GM20431 (cell line): ENCODE measurements at regions not wholly inside any gene's neighbourhood (a gene's known extent, or its start where the extent isn't known, plus 50 kb on each side); places are given as distances from the start of the nearest gene placed in this dataset.

Experiments
- in situ Hi-C: fragments of 300-500 bp; cut with MseI, MboI; formaldehyde crosslinking; loops from one replicate; pipeline ENCODE4 v1.15.0; 2020; ENCODE audit warnings: low sequenced_read_pairs; ENCODE audit not compliant: unreplicated experiment

DNA sequence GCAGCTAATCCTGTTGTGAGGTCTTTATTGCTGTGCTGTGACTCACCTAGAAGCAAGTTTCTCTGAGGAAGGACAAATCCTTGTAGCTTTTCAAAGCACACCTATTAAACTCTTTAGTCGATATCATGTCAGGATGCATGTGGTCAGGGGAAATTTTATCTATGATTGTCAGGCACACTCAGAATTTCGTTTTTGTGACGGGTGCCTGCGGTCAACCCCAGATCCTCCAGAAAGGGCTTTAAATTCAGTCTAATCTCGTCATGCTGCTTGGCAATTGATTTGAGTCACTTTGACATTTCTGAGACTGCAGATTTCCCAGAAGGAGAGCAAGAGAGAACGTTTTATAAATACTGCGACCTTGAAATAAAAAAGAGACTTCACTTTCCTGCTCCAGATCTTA lies 316.9 kb downstream of the FGF9 start:
- in situ Hi-C loops, result no loop called here

- in situ Hi-C loops, result no loop called here
Observed at GRCh38 chr13:21988624-21989023, 317.8 kb downstream of the FGF9 start.

GRCh38 chr13:21996049-21996448 lies 325.2 kb downstream of the FGF9 start:
- in situ Hi-C loops, result no loop called here

GRCh38 chr13:21997726-21998125 lies 326.9 kb downstream of the FGF9 start:
- in situ Hi-C loops, result no loop called here

GRCh38 chr13:21998279-21998990 lies 327.6 kb downstream of the FGF9 start:
- in situ Hi-C loops, result no loop called here

DNA sequence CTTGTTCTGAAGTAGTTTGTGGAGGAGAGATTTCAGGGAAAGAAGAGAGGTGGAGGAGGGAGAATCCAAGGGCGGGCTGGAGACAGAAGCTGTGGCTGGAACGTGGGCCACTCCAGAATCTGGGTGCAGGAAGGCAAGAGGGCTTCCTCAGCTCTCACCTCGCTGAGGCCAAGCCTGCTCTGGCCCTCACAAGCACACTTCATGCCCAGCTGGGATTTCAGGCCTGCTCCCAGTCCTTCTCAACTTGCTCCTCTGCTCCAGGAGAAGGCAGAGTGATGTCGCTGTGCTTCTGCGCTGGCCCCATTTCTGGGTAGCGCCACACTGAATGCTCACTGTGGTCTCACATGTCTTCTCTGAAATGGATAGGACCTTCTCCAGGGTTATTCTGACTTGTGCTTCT lies 328.8 kb downstream of the FGF9 start:
- in situ Hi-C loops, result no loop called here

DNA sequence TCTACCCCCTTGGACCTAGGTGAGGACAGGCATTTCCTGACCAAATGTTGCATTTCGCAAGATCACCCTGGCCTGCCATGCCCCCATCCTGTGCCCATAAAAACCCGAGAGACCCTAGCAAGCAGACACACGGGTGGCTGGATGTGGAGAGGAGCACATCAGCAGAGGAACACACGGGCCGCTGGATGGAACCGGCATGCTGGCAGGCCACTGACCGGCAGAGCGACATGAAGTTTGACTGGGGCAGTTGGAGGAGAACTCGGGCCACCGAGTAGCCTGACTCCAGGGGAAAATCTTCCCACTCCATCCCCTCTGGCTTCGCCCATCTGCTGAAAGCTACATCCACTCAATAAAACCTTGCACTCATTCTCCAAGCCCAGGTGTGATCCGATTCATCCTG lies 329.3 kb downstream of the FGF9 start:
- in situ Hi-C loops, result no loop called here

- in situ Hi-C loops, result no loop called here
Observed at GRCh38 chr13:22001336-22001735, 330.5 kb downstream of the FGF9 start.

- in situ Hi-C loops, result no loop called here
Observed at GRCh38 chr13:22002893-22003292, 332.0 kb downstream of the FGF9 start.

GRCh38 chr13:22009500-22009899 lies 338.6 kb downstream of the FGF9 start:
- in situ Hi-C loops, result no loop called here

DNA sequence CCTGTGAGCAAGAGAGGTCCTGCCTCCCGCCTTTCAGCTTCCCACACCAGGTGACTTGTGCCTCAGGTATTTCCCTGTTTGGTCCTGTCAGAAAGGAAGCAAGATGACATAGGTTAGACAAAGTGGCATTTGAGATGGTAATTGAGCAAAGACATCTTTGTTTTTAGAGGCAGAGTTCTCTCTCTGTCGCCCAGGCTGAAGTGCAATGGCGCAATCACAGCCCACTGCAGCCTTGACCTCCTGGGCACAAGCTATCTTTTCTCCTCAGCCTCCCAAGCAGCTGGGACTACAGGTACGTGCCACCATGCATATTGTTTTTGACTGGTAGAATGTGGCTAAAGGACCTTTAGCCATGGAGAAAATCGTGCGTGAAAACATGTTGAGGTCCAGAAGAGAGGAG lies 339.1 kb downstream of the FGF9 start:
- in situ Hi-C loops, result no loop called here

DNA sequence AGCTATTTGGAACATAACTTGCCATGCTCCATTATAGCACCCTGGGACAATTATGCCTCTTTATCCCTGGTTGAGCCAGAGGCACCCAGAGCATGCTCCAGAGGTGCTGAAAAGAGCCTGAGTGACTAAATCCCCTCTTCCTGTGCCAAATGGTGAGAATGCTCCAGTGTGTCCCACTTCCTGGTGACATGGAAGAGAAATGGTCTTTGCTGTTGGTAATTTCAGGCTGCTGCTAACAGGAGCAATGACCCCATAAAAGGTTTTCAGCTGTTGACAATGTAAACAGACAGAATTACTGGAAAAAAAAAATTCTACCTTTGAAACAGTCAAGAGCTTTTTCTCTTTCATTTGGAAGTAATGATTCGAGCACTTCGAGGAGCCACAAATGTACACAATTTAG lies 341.8 kb downstream of the FGF9 start:
- in situ Hi-C loops, result no loop called here

DNA sequence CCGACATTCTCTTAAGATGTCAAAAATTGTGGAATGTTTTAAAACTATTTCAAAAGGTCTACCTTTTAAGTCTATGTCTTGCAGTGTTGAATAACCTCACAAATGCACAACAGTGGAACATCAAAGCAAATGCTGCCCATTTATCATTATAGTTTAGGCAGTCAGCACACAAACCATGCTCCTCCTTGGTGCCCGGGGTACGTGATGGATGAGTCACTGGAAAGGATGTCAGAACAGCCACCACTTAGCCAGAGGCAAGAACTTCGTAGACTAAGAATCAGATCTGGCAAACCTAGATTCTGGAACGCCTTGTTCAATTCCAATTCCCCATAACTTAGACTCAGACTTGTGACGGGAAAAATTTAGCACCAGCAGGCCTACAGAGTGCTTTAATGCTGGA lies 343.6 kb downstream of the FGF9 start:
- in situ Hi-C loops, result no loop called here

DNA sequence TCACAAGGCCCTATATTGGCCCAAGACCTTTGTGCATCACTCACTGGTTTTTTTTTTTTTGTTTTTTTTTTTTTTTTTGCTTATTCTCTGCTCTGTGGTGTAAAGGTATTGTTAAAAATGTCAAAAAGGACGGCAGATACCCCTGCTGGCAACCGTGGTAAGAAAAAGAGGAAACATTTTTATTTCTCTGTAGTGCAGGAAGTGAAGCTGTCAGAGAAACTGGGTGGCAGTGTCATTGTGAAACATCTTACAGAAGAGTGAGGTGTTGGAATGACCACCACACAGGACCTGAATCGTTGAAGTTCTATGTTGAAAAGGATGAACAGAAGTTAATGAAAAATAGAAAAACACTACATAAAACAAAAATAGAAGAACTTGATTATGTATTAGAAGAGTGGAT lies 346.4 kb downstream of the FGF9 start:
- in situ Hi-C loops, result no loop called here

GRCh38 chr13:22018076-22018835 lies 347.4 kb downstream of the FGF9 start:
- in situ Hi-C loops, result no loop called here

DNA sequence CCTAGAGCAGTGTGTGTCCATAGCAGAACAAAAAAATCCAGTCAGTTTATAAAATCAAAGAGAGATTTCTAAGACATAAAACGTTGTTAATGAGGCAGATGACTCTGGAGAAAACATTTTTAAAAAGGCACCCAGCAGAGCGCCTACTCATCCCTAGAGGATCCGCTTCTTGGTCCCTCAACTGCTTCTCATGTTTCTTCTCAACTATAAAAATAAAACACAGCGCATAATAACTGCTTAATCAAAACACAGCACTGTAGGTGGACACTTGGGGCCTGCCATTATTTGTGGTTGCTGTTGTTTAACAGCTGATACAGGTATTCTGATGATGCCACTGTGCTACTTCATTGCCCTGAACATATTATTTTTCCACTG lies 347.9 kb downstream of the FGF9 start:
- in situ Hi-C loops, result no loop called here

- in situ Hi-C loops, result no loop called here
Observed at GRCh38 chr13:22024381-22024994, 353.6 kb downstream of the FGF9 start.

GRCh38 chr13:22027566-22027965 lies 356.7 kb downstream of the FGF9 start:
- in situ Hi-C loops, result no loop called here

- in situ Hi-C loops, result no loop called here
Observed at GRCh38 chr13:22028831-22029230, 358.0 kb downstream of the FGF9 start.

- in situ Hi-C loops, result no loop called here
Observed at GRCh38 chr13:22030321-22030720, 359.4 kb downstream of the FGF9 start.

DNA sequence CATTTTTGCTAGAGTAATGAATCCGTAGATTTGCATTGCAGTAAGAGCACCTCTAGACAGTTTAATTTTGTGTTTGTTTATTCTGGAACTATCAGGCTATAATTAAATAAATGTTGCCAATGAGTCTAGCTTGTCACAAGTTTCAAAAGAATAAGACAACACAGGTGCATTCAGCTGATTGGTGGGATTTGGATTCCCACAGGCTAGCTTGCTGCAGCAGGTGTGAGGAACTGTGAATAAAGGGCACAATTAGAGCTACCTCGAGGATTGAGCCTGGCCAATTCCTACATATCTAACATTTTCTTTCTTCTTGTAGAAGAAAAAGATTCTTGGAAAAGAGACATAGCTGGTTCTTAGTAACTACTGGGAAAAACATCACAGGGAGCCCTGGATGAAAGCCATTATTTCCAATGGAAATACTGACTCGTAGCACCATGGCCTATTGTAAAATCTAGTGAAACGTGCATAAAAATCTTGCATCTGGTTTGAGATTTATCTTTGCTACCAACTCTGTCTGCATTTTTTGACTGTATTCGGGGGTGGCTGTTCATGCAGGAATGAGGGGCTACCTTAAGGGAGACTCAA lies 360.9 kb downstream of the FGF9 start:
- in situ Hi-C loops, result no loop called here
